ENCODE measurements at regions not wholly inside any gene's neighbourhood (a gene's known extent, or its start where the extent isn't known, plus 50 kb on each side); places are given as distances from the start of the nearest gene placed in this dataset.

- no peaks in the 10 kb centered on the region for H3K36me3 ChIP-seq (ENCODE audit: control insufficient read depth in 2 of 2, insufficient read depth in 2 of 2, low read length in 2 of 2)
- H3K27me3 ChIP-seq (ENCODE audit: control insufficient read depth in 1 of 2, insufficient read depth in 2 of 2, low read length in 2 of 2): no peaks in the 10 kb centered on the region
- H3K9me3 ChIP-seq (ENCODE audit: control insufficient read depth in 2 of 2, low read length in 2 of 2): no peaks in the 10 kb centered on the region
- H3K4me3 ChIP-seq (ENCODE audit: low read length in 2 of 2): no peak overlapping the region
- no peak overlapping the region for H3K27ac ChIP-seq (ENCODE audit: low read length)
- no peak overlapping the region for H3K9ac ChIP-seq (ENCODE audit: low read length in 2 of 2)
- H3K4me1 ChIP-seq (ENCODE audit: control insufficient read depth, insufficient read depth, low read length): no peaks in the 10 kb centered on the region
Observed at GRCh38 chr4:164441109-164441508, 312.8 kb upstream of the SMIM31 start.

GRCh38 chr4:164442180-164442579, 311.8 kb upstream of the SMIM31 start:
- Histone ChIP-seq H3K9ac (ENCODE audit: low read length in 2 of 2) (no peak overlapping the region), H3K9me3 (ENCODE audit: control insufficient read depth in 2 of 2, low read length in 2 of 2) (no peaks in the 10 kb centered on the region), H3K4me1 (ENCODE audit: control insufficient read depth, insufficient read depth, low read length) (no peaks in the 10 kb centered on the region), H3K4me3 (ENCODE audit: low read length in 2 of 2) (no peak overlapping the region), H3K36me3 (ENCODE audit: control insufficient read depth in 2 of 2, insufficient read depth in 2 of 2, low read length in 2 of 2) (no peaks in the 10 kb centered on the region), H3K27ac (ENCODE audit: low read length) (no peak overlapping the region), H3K27me3 (ENCODE audit: control insufficient read depth in 1 of 2, insufficient read depth in 2 of 2, low read length in 2 of 2) (no peaks in the 10 kb centered on the region)

- Histone ChIP-seq H3K9ac (ENCODE audit: low read length in 2 of 2) (no peak overlapping the region), H3K27ac (ENCODE audit: low read length) (no peak overlapping the region), H3K27me3 (ENCODE audit: control insufficient read depth in 1 of 2, insufficient read depth in 2 of 2, low read length in 2 of 2) (no peaks in the 10 kb centered on the region), H3K4me1 (ENCODE audit: control insufficient read depth, insufficient read depth, low read length) (no peaks in the 10 kb centered on the region), H3K36me3 (ENCODE audit: control insufficient read depth in 2 of 2, insufficient read depth in 2 of 2, low read length in 2 of 2) (no peaks in the 10 kb centered on the region), H3K4me3 (ENCODE audit: low read length in 2 of 2) (no peak overlapping the region), H3K9me3 (ENCODE audit: control insufficient read depth in 2 of 2, low read length in 2 of 2) (no peaks in the 10 kb centered on the region)
Observed at GRCh38 chr4:164446516-164446915, 307.4 kb upstream of the SMIM31 start.

- no peaks in the 10 kb centered on the region for H3K4me1 ChIP-seq (ENCODE audit: control insufficient read depth, insufficient read depth, low read length)
- no peak overlapping the region for H3K9ac ChIP-seq (ENCODE audit: low read length in 2 of 2)
- H3K9me3 ChIP-seq (ENCODE audit: control insufficient read depth in 2 of 2, low read length in 2 of 2): no peaks in the 10 kb centered on the region
- H3K27ac ChIP-seq (ENCODE audit: low read length): no peak overlapping the region
- H3K4me3 ChIP-seq (ENCODE audit: low read length in 2 of 2): no peak overlapping the region
- no peaks in the 10 kb centered on the region for H3K36me3 ChIP-seq (ENCODE audit: control insufficient read depth in 2 of 2, insufficient read depth in 2 of 2, low read length in 2 of 2)
- no peaks in the 10 kb centered on the region for H3K27me3 ChIP-seq (ENCODE audit: control insufficient read depth in 1 of 2, insufficient read depth in 2 of 2, low read length in 2 of 2)
Observed at GRCh38 chr4:164461901-164462300, 292.0 kb upstream of the SMIM31 start.

GRCh38 chr4:164462471-164462870, 291.5 kb upstream of the SMIM31 start:
- Histone ChIP-seq H3K4me1 (ENCODE audit: control insufficient read depth, insufficient read depth, low read length) (no peaks in the 10 kb centered on the region), H3K36me3 (ENCODE audit: control insufficient read depth in 2 of 2, insufficient read depth in 2 of 2, low read length in 2 of 2) (no peaks in the 10 kb centered on the region), H3K9ac (ENCODE audit: low read length in 2 of 2) (no peak overlapping the region), H3K27me3 (ENCODE audit: control insufficient read depth in 1 of 2, insufficient read depth in 2 of 2, low read length in 2 of 2) (no peaks in the 10 kb centered on the region), H3K27ac (ENCODE audit: low read length) (no peak overlapping the region), H3K4me3 (ENCODE audit: low read length in 2 of 2) (no peak overlapping the region), H3K9me3 (ENCODE audit: control insufficient read depth in 2 of 2, low read length in 2 of 2) (no peaks in the 10 kb centered on the region)

- Histone ChIP-seq H3K27ac (ENCODE audit: low read length) (no peak overlapping the region), H3K9me3 (ENCODE audit: control insufficient read depth in 2 of 2, low read length in 2 of 2) (no peaks in the 10 kb centered on the region), H3K36me3 (ENCODE audit: control insufficient read depth in 2 of 2, insufficient read depth in 2 of 2, low read length in 2 of 2) (no peaks in the 10 kb centered on the region), H3K9ac (ENCODE audit: low read length in 2 of 2) (no peak overlapping the region), H3K27me3 (ENCODE audit: control insufficient read depth in 1 of 2, insufficient read depth in 2 of 2, low read length in 2 of 2) (no peaks in the 10 kb centered on the region), H3K4me3 (ENCODE audit: low read length in 2 of 2) (no peak overlapping the region), H3K4me1 (ENCODE audit: control insufficient read depth, insufficient read depth, low read length) (no peaks in the 10 kb centered on the region)
Observed at GRCh38 chr4:164464313-164464712, 289.6 kb upstream of the SMIM31 start.

GRCh38 chr4:164467493-164467892, 286.4 kb upstream of the SMIM31 start:
- no peaks in the 10 kb centered on the region for H3K9me3 ChIP-seq (ENCODE audit: control insufficient read depth in 2 of 2, low read length in 2 of 2)
- no peak overlapping the region for H3K4me3 ChIP-seq (ENCODE audit: low read length in 2 of 2)
- no peaks in the 10 kb centered on the region for H3K4me1 ChIP-seq (ENCODE audit: control insufficient read depth, insufficient read depth, low read length)
- no peak overlapping the region for H3K27ac ChIP-seq (ENCODE audit: low read length)
- H3K36me3 ChIP-seq (ENCODE audit: control insufficient read depth in 2 of 2, insufficient read depth in 2 of 2, low read length in 2 of 2): no peaks in the 10 kb centered on the region
- no peak overlapping the region for H3K9ac ChIP-seq (ENCODE audit: low read length in 2 of 2)
- no peaks in the 10 kb centered on the region for H3K27me3 ChIP-seq (ENCODE audit: control insufficient read depth in 1 of 2, insufficient read depth in 2 of 2, low read length in 2 of 2)

- no peaks in the 10 kb centered on the region for H3K27me3 ChIP-seq (ENCODE audit: control insufficient read depth in 1 of 2, insufficient read depth in 2 of 2, low read length in 2 of 2)
- no peaks in the 10 kb centered on the region for H3K9me3 ChIP-seq (ENCODE audit: control insufficient read depth in 2 of 2, low read length in 2 of 2)
- no peaks in the 10 kb centered on the region for H3K36me3 ChIP-seq (ENCODE audit: control insufficient read depth in 2 of 2, insufficient read depth in 2 of 2, low read length in 2 of 2)
- H3K4me1 ChIP-seq (ENCODE audit: control insufficient read depth, insufficient read depth, low read length): no peaks in the 10 kb centered on the region
- H3K4me3 ChIP-seq (ENCODE audit: low read length in 2 of 2): no peak overlapping the region
- no peak overlapping the region for H3K27ac ChIP-seq (ENCODE audit: low read length)
- H3K9ac ChIP-seq (ENCODE audit: low read length in 2 of 2): no peak overlapping the region
Observed at GRCh38 chr4:164481306-164482091, 272.4 kb upstream of the SMIM31 start.

- Histone ChIP-seq H3K36me3 (ENCODE audit: control insufficient read depth in 2 of 2, insufficient read depth in 2 of 2, low read length in 2 of 2) (no peaks in the 10 kb centered on the region), H3K4me3 (ENCODE audit: low read length in 2 of 2) (no peak overlapping the region), H3K27me3 (ENCODE audit: control insufficient read depth in 1 of 2, insufficient read depth in 2 of 2, low read length in 2 of 2) (no peaks in the 10 kb centered on the region), H3K9me3 (ENCODE audit: control insufficient read depth in 2 of 2, low read length in 2 of 2) (no peaks in the 10 kb centered on the region), H3K9ac (ENCODE audit: low read length in 2 of 2) (no peak overlapping the region), H3K4me1 (ENCODE audit: control insufficient read depth, insufficient read depth, low read length) (no peaks in the 10 kb centered on the region), H3K27ac (ENCODE audit: low read length) (no peak overlapping the region)
Observed at GRCh38 chr4:164482092-164482404, 271.9 kb upstream of the SMIM31 start.

GRCh38 chr4:164482758-164483157, 271.2 kb upstream of the SMIM31 start:
- no peaks in the 10 kb centered on the region for H3K4me1 ChIP-seq (ENCODE audit: control insufficient read depth, insufficient read depth, low read length)
- no peaks in the 10 kb centered on the region for H3K9me3 ChIP-seq (ENCODE audit: control insufficient read depth in 2 of 2, low read length in 2 of 2)
- H3K27ac ChIP-seq (ENCODE audit: low read length): no peak overlapping the region
- H3K9ac ChIP-seq (ENCODE audit: low read length in 2 of 2): no peak overlapping the region
- H3K4me3 ChIP-seq (ENCODE audit: low read length in 2 of 2): no peak overlapping the region
- H3K27me3 ChIP-seq (ENCODE audit: control insufficient read depth in 1 of 2, insufficient read depth in 2 of 2, low read length in 2 of 2): no peaks in the 10 kb centered on the region
- no peaks in the 10 kb centered on the region for H3K36me3 ChIP-seq (ENCODE audit: control insufficient read depth in 2 of 2, insufficient read depth in 2 of 2, low read length in 2 of 2)

GRCh38 chr4:164483711-164484110, 270.2 kb upstream of the SMIM31 start:
- no peaks in the 10 kb centered on the region for H3K36me3 ChIP-seq (ENCODE audit: control insufficient read depth in 2 of 2, insufficient read depth in 2 of 2, low read length in 2 of 2)
- no peaks in the 10 kb centered on the region for H3K27me3 ChIP-seq (ENCODE audit: control insufficient read depth in 1 of 2, insufficient read depth in 2 of 2, low read length in 2 of 2)
- H3K4me1 ChIP-seq (ENCODE audit: control insufficient read depth, insufficient read depth, low read length): no peaks in the 10 kb centered on the region
- no peak overlapping the region for H3K4me3 ChIP-seq (ENCODE audit: low read length in 2 of 2)
- no peak overlapping the region for H3K27ac ChIP-seq (ENCODE audit: low read length)
- no peak overlapping the region for H3K9ac ChIP-seq (ENCODE audit: low read length in 2 of 2)
- no peaks in the 10 kb centered on the region for H3K9me3 ChIP-seq (ENCODE audit: control insufficient read depth in 2 of 2, low read length in 2 of 2)
